ENCODE measurements at regions not wholly inside any gene's neighbourhood (a gene's known extent, or its start where the extent isn't known, plus 50 kb on each side); places are given as distances from the start of the nearest gene placed in this dataset.

DNA sequence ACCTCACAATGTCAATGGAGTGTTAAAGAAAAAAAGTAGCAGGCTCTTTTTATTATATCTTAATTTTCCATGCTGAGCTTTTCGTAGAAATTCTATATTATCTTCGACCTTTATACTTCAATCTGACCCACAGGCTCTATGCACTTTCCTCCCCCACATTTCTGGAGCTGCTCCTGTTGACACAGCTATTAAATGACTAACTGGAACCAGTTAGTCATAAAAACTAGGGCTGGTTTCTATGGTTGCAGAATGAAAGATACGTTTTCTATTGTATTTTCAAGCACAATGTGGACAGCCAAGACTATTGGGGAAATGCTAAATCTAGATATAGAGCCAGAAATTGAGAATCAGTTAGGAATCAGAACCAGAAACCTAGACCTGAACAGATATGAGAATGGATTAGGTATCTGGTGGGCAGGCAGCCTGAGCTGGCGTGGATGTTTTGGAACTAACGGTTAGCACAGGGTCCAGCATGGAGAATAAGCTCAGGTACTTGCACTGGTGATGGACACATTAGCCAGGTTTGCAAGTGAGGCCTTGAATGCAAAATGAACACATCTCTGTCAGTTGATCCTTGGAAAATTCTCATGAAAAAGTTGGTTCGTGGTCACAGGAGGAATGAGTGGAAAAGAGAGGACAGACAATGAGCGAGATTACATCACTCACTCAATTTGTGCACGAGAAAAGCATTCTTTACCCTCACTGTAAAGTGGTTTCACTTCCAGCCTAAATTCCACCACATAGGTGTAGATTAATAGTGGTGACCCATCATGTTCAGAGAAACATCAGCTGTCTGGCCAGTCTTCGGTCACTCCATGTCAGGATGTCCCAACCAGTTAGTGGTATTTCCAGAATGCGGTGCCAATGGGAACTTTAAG, 144.6 kb upstream of the EPHA4 start:
- TF ChIP-seq, protein P1, sequence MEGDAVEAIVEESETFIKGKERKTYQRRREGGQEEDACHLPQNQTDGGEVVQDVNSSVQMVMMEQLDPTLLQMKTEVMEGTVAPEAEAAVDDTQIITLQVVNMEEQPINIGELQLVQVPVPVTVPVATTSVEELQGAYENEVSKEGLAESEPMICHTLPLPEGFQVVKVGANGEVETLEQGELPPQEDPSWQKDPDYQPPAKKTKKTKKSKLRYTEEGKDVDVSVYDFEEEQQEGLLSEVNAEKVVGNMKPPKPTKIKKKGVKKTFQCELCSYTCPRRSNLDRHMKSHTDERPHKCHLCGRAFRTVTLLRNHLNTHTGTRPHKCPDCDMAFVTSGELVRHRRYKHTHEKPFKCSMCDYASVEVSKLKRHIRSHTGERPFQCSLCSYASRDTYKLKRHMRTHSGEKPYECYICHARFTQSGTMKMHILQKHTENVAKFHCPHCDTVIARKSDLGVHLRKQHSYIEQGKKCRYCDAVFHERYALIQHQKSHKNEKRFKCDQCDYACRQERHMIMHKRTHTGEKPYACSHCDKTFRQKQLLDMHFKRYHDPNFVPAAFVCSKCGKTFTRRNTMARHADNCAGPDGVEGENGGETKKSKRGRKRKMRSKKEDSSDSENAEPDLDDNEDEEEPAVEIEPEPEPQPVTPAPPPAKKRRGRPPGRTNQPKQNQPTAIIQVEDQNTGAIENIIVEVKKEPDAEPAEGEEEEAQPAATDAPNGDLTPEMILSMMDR (conservative IDR thresholded peaks at IDR 0.05; ENCODE audit: low read depth, low read length): no peak
- TF ChIP-seq EZH2 (IDR thresholded peaks at IDR 0.05; ENCODE audit: borderline replicate concordance, low read depth, low read length, poor library complexity, severe bottlenecking): no peak
